Natural killer cell (primary cell): ENCODE measurements at regions not wholly inside any gene's neighbourhood (a gene's known extent, or its start where the extent isn't known, plus 50 kb on each side); places are given as distances from the start of the nearest gene placed in this dataset.

Experiments
- ATAC-seq, 3 donors: fragments of 150-1000 bp in 2 of 3; fragments of 200-7000 bp in 1 of 3; cut with Tn5 transposase; 1 replicate in 1 of 3; 2 replicates in 2 of 3; pipeline ENCODE4 v1.10.0; 2021; ENCODE audit warnings: mild to moderate bottlenecking in 2 of 3, moderate library complexity in 2 of 3
- DNase-seq, 2 donors: peaks; one replicate each; pipeline versions ENCODE4 v3.0.0 to v3.0.0-alpha.2; 2013 to 2021; ENCODE audit warnings: mixed read lengths in 1 of 2
- H3K27ac ChIP-seq: one replicate; pipeline ENCODE4 v1.5.1; 2013; ENCODE audit warnings: mild to moderate bottlenecking, low read length
- H3K27me3 ChIP-seq: one replicate; pipeline ENCODE4 v1.6.1; 2013; ENCODE audit warnings: low read length; ENCODE audit not compliant: control insufficient read depth, insufficient read depth
- H3K36me3 ChIP-seq: one replicate; pipeline ENCODE4 v1.6.1; 2013; ENCODE audit warnings: low read length; ENCODE audit not compliant: control insufficient read depth, insufficient read depth
- H3K4me1 ChIP-seq: one replicate; pipeline ENCODE4 v1.6.1; 2013; ENCODE audit warnings: low read length; ENCODE audit not compliant: control insufficient read depth, insufficient read depth
- H3K4me3 ChIP-seq: one replicate; pipeline ENCODE4 v1.5.1; 2013; ENCODE audit warnings: low read length
- H3K9me3 ChIP-seq: one replicate; pipeline ENCODE4 v1.6.1; 2013; ENCODE audit warnings: low read length; ENCODE audit not compliant: control insufficient read depth, insufficient read depth
- H3K27ac Mint-ChIP-seq, 2 donors: one replicate each; pipeline ENCODE4 v1.8.0; 2022; ENCODE audit warnings: mild to moderate bottlenecking in 2 of 2, mixed read lengths in 2 of 2, moderate library complexity in 1 of 2
- H3K27me3 Mint-ChIP-seq, 2 donors: one replicate each; pipeline ENCODE4 v1.8.0; 2022; ENCODE audit warnings: low read depth in 2 of 2, mixed read lengths in 2 of 2
- H3K36me3 Mint-ChIP-seq: one replicate; pipeline ENCODE4 v1.8.0; 2022; ENCODE audit warnings: mixed read lengths
- H3K4me1 Mint-ChIP-seq, 2 donors: one replicate each; pipeline ENCODE4 v1.8.0; 2022; ENCODE audit warnings: mixed read lengths in 2 of 2
- H3K4me3 Mint-ChIP-seq: one replicate; pipeline ENCODE4 v1.8.0; 2022; ENCODE audit warnings: mild to moderate bottlenecking, moderate library complexity, mixed read lengths
- H3K9me3 Mint-ChIP-seq, 2 donors: one replicate each; pipeline ENCODE4 v1.8.0; 2022; ENCODE audit warnings: mixed read lengths in 2 of 2
- WGBS: methylation state at CpG from one replicate; pipeline ENCODE4 v1.1.7; 2013; ENCODE audit warnings: missing lambda C conversion rate; ENCODE audit not compliant: insufficient coverage; 5-methylcytosine and 5-hydroxymethylcytosine counted together
- intact Hi-C: fragments of 100-400 bp; cut with micrococcal nuclease; formaldehyde crosslinking; loops from one replicate; pipeline ENCODE4 v1.14.2; 2022
- TF ChIP-seq, protein P1 (sequence below): fragments of 200-600 bp; IDR thresholded peaks from one replicate; pipeline ENCODE4 v1.8.0; 2022; ENCODE audit warnings: antibody characterized with exemption

DNA sequence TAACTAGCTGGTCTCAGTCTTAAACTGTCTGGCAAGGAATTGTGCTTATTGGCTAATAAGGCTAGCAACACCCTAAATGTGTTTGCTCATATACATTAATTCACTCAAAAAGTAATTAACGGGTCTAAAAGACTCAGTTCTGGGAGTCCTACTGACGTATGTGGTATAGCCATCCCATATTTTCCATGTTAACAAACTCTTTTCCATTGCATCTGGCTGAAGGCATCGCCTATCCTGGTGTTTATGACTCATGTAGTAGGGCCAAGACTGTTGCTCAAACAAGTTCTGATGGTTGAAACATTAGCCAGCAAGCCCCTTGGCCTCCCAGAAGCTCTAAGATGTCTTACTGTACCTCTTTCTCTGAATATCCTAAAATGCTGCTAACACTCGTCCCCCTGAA, 98.5 kb downstream of the PHLDA1 start:
- Histone ChIP-seq H3K4me1 (peaks cover 10% of the 10 kb centered on the region), H3K9me3 (no peaks in the 10 kb centered on the region), H3K4me3 (no peak overlapping the region), H3K36me3 (no peaks in the 10 kb centered on the region), H3K27me3 (peaks cover 2% of the 10 kb centered on the region), H3K27ac (no peak overlapping the region)
- DNase-seq, result no peak
- intact Hi-C loops, result no loop called here
- Mint-ChIP-seq H3K9me3 (no peaks in the 10 kb centered on the region), H3K4me3 (no peak overlapping the region), H3K27me3 (peaks cover 0 to 6% of the 10 kb centered on the region in 2 donors), H3K27ac (no peak overlapping the region), H3K36me3 (no peaks in the 10 kb centered on the region), H3K4me1 (peaks cover 5 to 7% of the 10 kb centered on the region in 2 donors)
- TF ChIP-seq, protein P1, sequence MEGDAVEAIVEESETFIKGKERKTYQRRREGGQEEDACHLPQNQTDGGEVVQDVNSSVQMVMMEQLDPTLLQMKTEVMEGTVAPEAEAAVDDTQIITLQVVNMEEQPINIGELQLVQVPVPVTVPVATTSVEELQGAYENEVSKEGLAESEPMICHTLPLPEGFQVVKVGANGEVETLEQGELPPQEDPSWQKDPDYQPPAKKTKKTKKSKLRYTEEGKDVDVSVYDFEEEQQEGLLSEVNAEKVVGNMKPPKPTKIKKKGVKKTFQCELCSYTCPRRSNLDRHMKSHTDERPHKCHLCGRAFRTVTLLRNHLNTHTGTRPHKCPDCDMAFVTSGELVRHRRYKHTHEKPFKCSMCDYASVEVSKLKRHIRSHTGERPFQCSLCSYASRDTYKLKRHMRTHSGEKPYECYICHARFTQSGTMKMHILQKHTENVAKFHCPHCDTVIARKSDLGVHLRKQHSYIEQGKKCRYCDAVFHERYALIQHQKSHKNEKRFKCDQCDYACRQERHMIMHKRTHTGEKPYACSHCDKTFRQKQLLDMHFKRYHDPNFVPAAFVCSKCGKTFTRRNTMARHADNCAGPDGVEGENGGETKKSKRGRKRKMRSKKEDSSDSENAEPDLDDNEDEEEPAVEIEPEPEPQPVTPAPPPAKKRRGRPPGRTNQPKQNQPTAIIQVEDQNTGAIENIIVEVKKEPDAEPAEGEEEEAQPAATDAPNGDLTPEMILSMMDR, result no peak
- 89% methylated on average over 3 of the region's 4 CpGs for WGBS
- no peak for ATAC-seq

DNA sequence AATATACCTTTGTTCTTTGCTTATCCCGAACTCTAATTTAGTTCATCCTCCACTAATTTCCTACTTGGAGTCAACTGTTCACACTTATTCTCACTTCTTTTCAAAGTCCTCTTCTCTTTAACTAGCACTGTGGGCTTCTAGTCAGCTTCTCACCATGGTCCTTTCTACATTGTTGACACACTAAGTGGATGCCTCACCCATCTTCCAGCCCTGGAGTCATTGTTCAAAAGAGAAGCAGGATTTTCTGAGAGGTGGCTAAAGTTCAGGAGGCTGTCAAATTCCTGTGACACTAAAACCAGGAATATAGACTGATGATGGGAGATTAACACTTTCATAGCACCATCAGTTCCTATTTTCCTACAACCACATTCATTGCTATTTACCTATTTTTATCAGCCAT, 99.3 kb downstream of the PHLDA1 start:
- Histone ChIP-seq H3K36me3 (no peaks in the 10 kb centered on the region), H3K9me3 (no peaks in the 10 kb centered on the region), H3K4me1 (peaks cover 10% of the 10 kb centered on the region), H3K27me3 (peaks cover 2% of the 10 kb centered on the region), H3K4me3 (no peak overlapping the region), H3K27ac (no peak overlapping the region)
- peaks cover 5 to 7% of the 10 kb centered on the region in 2 donors for H3K4me1 Mint-ChIP-seq
- intact Hi-C loops, result no loop called here
- DNase-seq (no peak), ATAC-seq (no peak)
- H3K27me3 Mint-ChIP-seq, result peaks cover 0 to 6% of the 10 kb centered on the region in 2 donors
- TF ChIP-seq, protein P1, result no peak
- H3K27ac Mint-ChIP-seq, result peak overlapping the region in 1 of 2 donors; percentile 1
- H3K9me3 Mint-ChIP-seq, result no peaks in the 10 kb centered on the region
- H3K36me3 Mint-ChIP-seq, result no peaks in the 10 kb centered on the region
- WGBS, result 91% methylated on average over 1 of the region's 1 CpG
- no peak overlapping the region for H3K4me3 Mint-ChIP-seq

GRCh38 chr12:75923964-75924666, 107.5 kb downstream of the PHLDA1 start:
- Mint-ChIP-seq H3K9me3 (peaks cover 0 to 4% of the 10 kb centered on the region in 2 donors), H3K27me3 (peaks cover 0 to 2% of the 10 kb centered on the region in 2 donors), H3K4me3 (no peak overlapping the region), H3K4me1 (peaks cover 4 to 17% of the 10 kb centered on the region in 2 donors), H3K36me3 (peaks cover 9% of the 10 kb centered on the region), H3K27ac (peak overlapping the region in 1 of 2 donors; percentile 5)
- DNase-seq, result no peak
- ATAC-seq, result no peak
- TF ChIP-seq, protein P1, result no peak
- intact Hi-C loops, result no loop called here
- Histone ChIP-seq H3K36me3 (no peaks in the 10 kb centered on the region), H3K27ac (no peak overlapping the region), H3K27me3 (no peaks in the 10 kb centered on the region), H3K4me3 (no peak overlapping the region), H3K9me3 (peaks cover 16% of the 10 kb centered on the region), H3K4me1 (no peaks in the 10 kb centered on the region)
- 100% methylated on average over 2 of the region's 3 CpGs for WGBS
